SU-DHL-6 (cell line): ENCODE measurements at regions not wholly inside any gene's neighbourhood (a gene's known extent, or its start where the extent isn't known, plus 50 kb on each side); places are given as distances from the start of the nearest gene placed in this dataset.

Experiments used
- H2AFZ ChIP-seq: fragments of 200-600 bp; sonication (generic); 2 replicates; pipeline ENCODE4 v1.6.1; 2014; ENCODE audit warnings: low read depth, mild to moderate bottlenecking, moderate library complexity, mixed read lengths, antibody characterized with exemption, low read length; ENCODE audit not compliant: severe bottlenecking
- H3F3A ChIP-seq: fragments of 200-600 bp; shearing (Covaris generic); 2 replicates; pipeline ENCODE4 v1.6.0; 2016; ENCODE audit warnings: antibody characterized with exemption, mild to moderate bottlenecking; ENCODE audit not compliant: insufficient read depth
- H3K27ac ChIP-seq: fragments of 200-600 bp; sonication (generic); 2 replicates; pipeline ENCODE4 v1.5.1; 2016; ENCODE audit warnings: low read depth, mild to moderate bottlenecking, low read length, moderate library complexity, mixed read lengths
- H3K27me3 ChIP-seq: fragments of 200-600 bp; sonication (generic), shearing (Covaris generic); 2 replicates; pipeline ENCODE4 v1.6.0; 2014; ENCODE audit warnings: mild to moderate bottlenecking, low read length
- H3K36me3 ChIP-seq: fragments of 200-600 bp; sonication (generic); 2 replicates; pipeline ENCODE4 v1.6.1; 2014; ENCODE audit warnings: mild to moderate bottlenecking, low read length, mixed read lengths
- H3K4me2 ChIP-seq: fragments of 300-600, 200-600 bp; shearing (Covaris generic), sonication (generic); 2 replicates; pipeline ENCODE4 v1.6.0; 2014; ENCODE audit warnings: low read length, low read depth, mild to moderate bottlenecking; ENCODE audit not compliant: poor library complexity, severe bottlenecking
- H3K4me3 ChIP-seq: fragments of 200-600 bp; sonication (generic); 2 replicates; pipeline ENCODE4 v1.5.1; 2014; ENCODE audit warnings: antibody characterized with exemption, low read length, mild to moderate bottlenecking, mixed read lengths; ENCODE audit not compliant: insufficient read depth, poor library complexity, severe bottlenecking
- H3K79me2 ChIP-seq: fragments of 200-600 bp; sonication (generic); 2 replicates; pipeline ENCODE4 v1.6.1; 2014; ENCODE audit warnings: mild to moderate bottlenecking, low read length, moderate library complexity; ENCODE audit not compliant: insufficient read depth
- H3K9ac ChIP-seq: fragments of 200-600 bp; sonication (generic); 2 replicates; pipeline ENCODE4 v1.7.0; 2014; ENCODE audit warnings: mild to moderate bottlenecking, low read length
- H3K9me2 ChIP-seq: fragments of 200-600 bp; sonication (generic); replicated peaks from 2 replicates; pipeline ENCODE4 v1.6.1; 2014; ENCODE audit warnings: low read length; ENCODE audit not compliant: insufficient read depth
- H3K9me3 ChIP-seq: fragments of 200-600 bp; sonication (generic); 2 replicates; pipeline ENCODE4 v1.6.1; 2014; ENCODE audit warnings: low read length, mixed read lengths; ENCODE audit not compliant: insufficient read depth
- H4K20me1 ChIP-seq: fragments of 200-600 bp; sonication (generic); 2 replicates; pipeline ENCODE4 v1.6.1; 2014; ENCODE audit warnings: low read depth, mild to moderate bottlenecking, antibody characterized with exemption, low read length, moderate library complexity, mixed read lengths
- EZH2phosphoT487 ChIP-seq: fragments of 200-600 bp; sonication (generic), shearing (Covaris generic); conservative IDR thresholded peaks from 2 replicates; pipeline ENCODE4 v1.6.1; 2018; ENCODE audit warnings: mild to moderate bottlenecking, antibody characterized with exemption, low read length, moderate library complexity, mixed read lengths
- TF ChIP-seq, protein P1 (sequence below): fragments of 200-600 bp; sonication (generic); IDR thresholded peaks from one replicate; pipeline ENCODE4 v1.5.1; 2017; ENCODE audit warnings: antibody characterized with exemption, mild to moderate bottlenecking, low read length, moderate library complexity; ENCODE audit not compliant: insufficient read depth, poor library complexity, severe bottlenecking

DNA sequence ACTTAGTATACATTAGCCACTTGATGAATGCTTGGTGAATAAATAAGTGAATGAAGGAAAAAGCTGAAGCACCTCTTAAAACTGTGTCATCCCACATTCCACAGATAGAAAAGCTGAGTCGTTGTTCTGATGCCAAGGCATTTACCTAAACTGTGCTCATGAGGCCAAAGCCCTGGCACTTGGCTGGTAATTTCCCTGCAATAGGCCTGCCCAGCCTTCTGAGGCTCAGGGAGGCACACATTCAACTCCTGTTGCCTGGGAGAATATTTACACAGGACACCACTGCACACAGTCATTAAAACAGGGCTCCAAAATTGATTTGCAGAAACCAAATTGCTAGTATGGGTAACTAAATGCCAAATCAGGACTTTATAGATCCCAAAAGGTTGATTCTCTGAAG lies 333.0 kb upstream of the C16orf82 start:
- no peak for TF ChIP-seq EZH2phosphoT487
- TF ChIP-seq, protein P1, sequence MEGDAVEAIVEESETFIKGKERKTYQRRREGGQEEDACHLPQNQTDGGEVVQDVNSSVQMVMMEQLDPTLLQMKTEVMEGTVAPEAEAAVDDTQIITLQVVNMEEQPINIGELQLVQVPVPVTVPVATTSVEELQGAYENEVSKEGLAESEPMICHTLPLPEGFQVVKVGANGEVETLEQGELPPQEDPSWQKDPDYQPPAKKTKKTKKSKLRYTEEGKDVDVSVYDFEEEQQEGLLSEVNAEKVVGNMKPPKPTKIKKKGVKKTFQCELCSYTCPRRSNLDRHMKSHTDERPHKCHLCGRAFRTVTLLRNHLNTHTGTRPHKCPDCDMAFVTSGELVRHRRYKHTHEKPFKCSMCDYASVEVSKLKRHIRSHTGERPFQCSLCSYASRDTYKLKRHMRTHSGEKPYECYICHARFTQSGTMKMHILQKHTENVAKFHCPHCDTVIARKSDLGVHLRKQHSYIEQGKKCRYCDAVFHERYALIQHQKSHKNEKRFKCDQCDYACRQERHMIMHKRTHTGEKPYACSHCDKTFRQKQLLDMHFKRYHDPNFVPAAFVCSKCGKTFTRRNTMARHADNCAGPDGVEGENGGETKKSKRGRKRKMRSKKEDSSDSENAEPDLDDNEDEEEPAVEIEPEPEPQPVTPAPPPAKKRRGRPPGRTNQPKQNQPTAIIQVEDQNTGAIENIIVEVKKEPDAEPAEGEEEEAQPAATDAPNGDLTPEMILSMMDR, result no peak
- H3K9me2 ChIP-seq, result no peaks in the 10 kb centered on the region
- H3K9ac ChIP-seq, result no peak overlapping the region
- no peak overlapping the region for H3K4me3 ChIP-seq
- no peaks in the 10 kb centered on the region for H3K9me3 ChIP-seq
- no peaks in the 10 kb centered on the region for H3K79me2 ChIP-seq
- H4K20me1 ChIP-seq, result no peaks in the 10 kb centered on the region
- peaks cover 6% of the 10 kb centered on the region for H3K27me3 ChIP-seq
- H3K36me3 ChIP-seq, result no peaks in the 10 kb centered on the region
- no peaks in the 10 kb centered on the region for H3F3A ChIP-seq
- no peak overlapping the region for H2AFZ ChIP-seq
- H3K27ac ChIP-seq, result no peak overlapping the region
- H3K4me2 ChIP-seq, result no peak overlapping the region

DNA sequence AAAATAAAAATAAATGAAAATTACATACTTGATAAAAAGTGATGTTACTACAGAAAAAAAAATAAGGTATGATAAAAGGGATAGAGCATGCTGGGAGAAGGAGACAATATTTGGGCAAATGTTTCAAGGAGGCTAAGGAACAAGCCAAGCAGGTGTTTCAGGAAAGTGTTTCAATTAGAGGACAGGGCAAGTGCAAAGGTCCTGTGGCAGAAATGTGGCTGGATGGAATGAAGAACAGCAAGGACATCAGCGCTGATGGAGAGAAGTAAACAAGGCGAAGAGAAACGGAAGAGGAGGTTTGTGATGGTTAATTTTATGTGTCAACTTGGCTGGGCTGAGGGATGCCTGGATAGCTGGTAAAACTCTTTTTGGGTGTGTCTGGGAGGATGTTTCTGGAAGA lies 331.2 kb upstream of the C16orf82 start:
- H4K20me1 ChIP-seq, result no peaks in the 10 kb centered on the region
- no peak overlapping the region for H3K9ac ChIP-seq
- no peaks in the 10 kb centered on the region for H3F3A ChIP-seq
- H2AFZ ChIP-seq, result no peak overlapping the region
- H3K4me2 ChIP-seq, result no peak overlapping the region
- H3K9me2 ChIP-seq, result no peaks in the 10 kb centered on the region
- no peaks in the 10 kb centered on the region for H3K79me2 ChIP-seq
- H3K27ac ChIP-seq, result no peak overlapping the region
- TF ChIP-seq, protein P1, result no peak
- no peak for TF ChIP-seq EZH2phosphoT487
- H3K4me3 ChIP-seq, result no peak overlapping the region
- no peaks in the 10 kb centered on the region for H3K9me3 ChIP-seq
- H3K36me3 ChIP-seq, result no peaks in the 10 kb centered on the region
- peaks cover 6% of the 10 kb centered on the region for H3K27me3 ChIP-seq

DNA sequence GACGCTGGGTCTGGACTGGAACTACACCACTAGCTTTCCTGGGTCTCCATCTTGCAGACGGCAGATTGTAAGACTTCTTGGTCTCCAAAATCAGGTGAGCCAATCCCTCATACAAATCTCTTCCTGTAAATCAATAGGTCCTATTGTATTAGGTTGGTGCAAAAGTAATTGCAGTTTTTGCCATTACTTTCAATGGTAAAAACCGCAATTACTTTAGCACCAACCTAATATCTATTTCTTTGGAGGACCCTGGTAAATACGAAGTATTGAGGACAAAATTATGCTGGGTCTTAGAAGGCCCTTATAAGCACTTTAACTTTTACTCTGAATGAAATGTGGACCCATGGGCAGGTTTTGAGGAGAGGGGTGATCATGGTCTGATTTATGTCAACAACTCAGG lies 330.6 kb upstream of the C16orf82 start:
- no peaks in the 10 kb centered on the region for H3K9me3 ChIP-seq
- no peak overlapping the region for H3K4me2 ChIP-seq
- TF ChIP-seq, protein P1, result no peak
- TF ChIP-seq EZH2phosphoT487, result no peak

More for the DNA sequence above, 330.6 kb upstream of the C16orf82 start:
- H3K36me3 ChIP-seq, result no peaks in the 10 kb centered on the region
- no peak overlapping the region for H3K9ac ChIP-seq
- no peaks in the 10 kb centered on the region for H3K79me2 ChIP-seq
- no peak overlapping the region for H3K4me3 ChIP-seq
- no peak overlapping the region for H3K27ac ChIP-seq
- peaks cover 6% of the 10 kb centered on the region for H3K27me3 ChIP-seq
- H3F3A ChIP-seq, result no peaks in the 10 kb centered on the region
- H2AFZ ChIP-seq, result no peak overlapping the region
- H3K9me2 ChIP-seq, result no peaks in the 10 kb centered on the region
- H4K20me1 ChIP-seq, result no peaks in the 10 kb centered on the region
